HepG2 (cell line): ENCODE measurements at regions not wholly inside any gene's neighbourhood (a gene's known extent, or its start where the extent isn't known, plus 50 kb on each side); places are given as distances from the start of the nearest gene placed in this dataset.

Source experiments
- BRCA1 ChIP-seq: sonication (generic); formaldehyde crosslinking; IDR thresholded peaks from 2 replicates; pipeline ENCODE4 v1.4.0; 2020; ENCODE audit warnings: missing genetic modification reagents
- IRF2 ChIP-seq: IDR thresholded peaks from 2 replicates; pipeline ENCODE4 v1.6.1; 2018; ENCODE audit warnings: missing genetic modification reagents, missing compliant biosample characterization
- POLR2A ChIP-seq, 2 experiments: IDR thresholded peaks; 2 replicates each; pipeline ENCODE4 v1.6.1; 2011; ENCODE audit warnings: low read depth in 2 of 2, low read length in 2 of 2, mild to moderate bottlenecking in 1 of 2, moderate library complexity in 1 of 2; ENCODE audit not compliant: insufficient read depth in 1 of 2

DNA sequence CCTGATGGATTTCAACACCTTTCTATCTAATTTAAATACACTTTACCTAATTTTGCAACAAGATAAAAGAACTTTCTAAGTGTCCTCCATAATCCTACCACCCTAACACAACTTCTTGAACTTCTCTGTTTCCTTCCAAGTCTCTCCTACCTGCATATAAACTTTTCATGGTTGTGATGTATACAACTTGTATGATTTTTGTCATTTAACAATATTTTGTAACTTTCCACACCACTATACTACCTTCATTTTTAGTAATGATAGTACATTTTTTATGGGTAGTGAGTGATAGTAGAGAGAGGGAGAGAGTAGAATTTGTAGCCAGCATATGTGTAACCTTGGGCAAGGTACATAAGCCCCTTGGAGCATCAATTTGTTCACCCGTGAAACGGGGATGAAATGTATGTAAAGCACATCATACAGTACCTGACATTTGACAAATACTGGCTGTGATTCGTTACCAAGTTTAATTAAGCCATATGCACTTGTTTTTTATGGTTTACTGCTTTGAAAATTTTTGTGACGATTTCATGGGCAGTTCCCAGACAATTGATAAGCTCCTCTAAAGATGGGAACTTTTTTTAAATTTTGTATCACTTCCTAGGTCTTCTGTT, 177.8 kb upstream of the SLC38A2 start:
- TF ChIP-seq IRF2 (CRISPR knock-in tag) = no peak
- no peak for TF ChIP-seq POLR2A (IDR thresholded peaks at IDR 0.05; ENCODE audit: insufficient read depth in 1 of 2, low read depth in 2 of 2, low read length in 2 of 2)
- TF ChIP-seq BRCA1 = no peak
